ENCODE measurements at regions not wholly inside any gene's neighbourhood (a gene's known extent, or its start where the extent isn't known, plus 50 kb on each side); places are given as distances from the start of the nearest gene placed in this dataset.

DNA sequence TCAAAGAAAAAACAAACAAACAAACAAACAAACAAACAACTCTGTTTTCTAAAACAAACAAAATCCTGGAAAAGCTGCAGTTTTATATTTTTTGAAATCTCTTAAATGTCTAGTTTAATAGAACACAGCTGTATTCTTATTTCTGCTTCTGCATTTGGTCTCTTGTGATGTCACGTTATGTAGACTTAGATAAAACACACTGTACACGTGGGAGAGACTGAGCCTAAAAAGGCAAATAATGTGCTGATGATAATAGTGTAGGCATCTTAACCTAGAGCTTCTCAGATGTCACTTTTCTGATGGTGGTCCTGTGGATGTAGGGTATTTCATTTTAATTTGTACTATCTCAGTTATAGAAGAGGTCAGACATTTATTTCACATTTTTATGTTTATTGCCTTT is 261.7 kb downstream of the UTRN start:
- TF ChIP-seq, protein P1, sequence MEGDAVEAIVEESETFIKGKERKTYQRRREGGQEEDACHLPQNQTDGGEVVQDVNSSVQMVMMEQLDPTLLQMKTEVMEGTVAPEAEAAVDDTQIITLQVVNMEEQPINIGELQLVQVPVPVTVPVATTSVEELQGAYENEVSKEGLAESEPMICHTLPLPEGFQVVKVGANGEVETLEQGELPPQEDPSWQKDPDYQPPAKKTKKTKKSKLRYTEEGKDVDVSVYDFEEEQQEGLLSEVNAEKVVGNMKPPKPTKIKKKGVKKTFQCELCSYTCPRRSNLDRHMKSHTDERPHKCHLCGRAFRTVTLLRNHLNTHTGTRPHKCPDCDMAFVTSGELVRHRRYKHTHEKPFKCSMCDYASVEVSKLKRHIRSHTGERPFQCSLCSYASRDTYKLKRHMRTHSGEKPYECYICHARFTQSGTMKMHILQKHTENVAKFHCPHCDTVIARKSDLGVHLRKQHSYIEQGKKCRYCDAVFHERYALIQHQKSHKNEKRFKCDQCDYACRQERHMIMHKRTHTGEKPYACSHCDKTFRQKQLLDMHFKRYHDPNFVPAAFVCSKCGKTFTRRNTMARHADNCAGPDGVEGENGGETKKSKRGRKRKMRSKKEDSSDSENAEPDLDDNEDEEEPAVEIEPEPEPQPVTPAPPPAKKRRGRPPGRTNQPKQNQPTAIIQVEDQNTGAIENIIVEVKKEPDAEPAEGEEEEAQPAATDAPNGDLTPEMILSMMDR (IDR thresholded peaks at IDR 0.05), result no peak
- Histone ChIP-seq H3K36me3 (peaks cover 25% of the 10 kb centered on the region), H3K27ac (no peak overlapping the region), H3K9me3 (no peaks in the 10 kb centered on the region), H3K4me3 (no peak overlapping the region), H3K4me1 (ENCODE audit: control insufficient read depth in 1 of 2, low read depth in 2 of 2) (no peaks in the 10 kb centered on the region), H3K27me3 (replicated peaks; ENCODE audit: insufficient read depth) (no peaks in the 10 kb centered on the region)
- DNase-seq (ENCODE audit: low spot score), result no peak
- no peak for ATAC-seq (ENCODE audit: insufficient number of reproducible peaks, low FRiP score, low read depth)

DNA sequence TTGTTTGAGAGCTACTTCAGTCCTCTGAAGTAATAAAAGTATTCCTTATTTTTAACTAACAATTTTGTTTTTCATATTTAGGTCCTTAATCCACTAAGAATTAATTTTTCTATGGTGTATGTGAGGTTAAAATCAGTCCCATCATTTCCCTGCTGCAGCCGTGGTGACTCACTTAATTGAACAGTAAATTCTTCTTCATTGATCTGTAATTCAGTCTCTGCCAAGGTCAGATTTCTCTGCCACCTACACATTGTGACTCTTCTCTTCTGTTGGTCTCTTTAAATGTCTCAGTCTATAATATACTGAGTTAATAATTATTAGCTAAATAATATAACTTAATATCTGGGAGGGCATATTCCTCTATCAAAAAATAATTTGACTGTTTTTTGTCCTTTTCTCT is 262.3 kb downstream of the UTRN start:
- DNase-seq (ENCODE audit: low spot score), result no peak
- Histone ChIP-seq H3K4me3 (no peak overlapping the region), H3K9me3 (no peaks in the 10 kb centered on the region), H3K4me1 (ENCODE audit: control insufficient read depth in 1 of 2, low read depth in 2 of 2) (no peaks in the 10 kb centered on the region), H3K27ac (no peak overlapping the region), H3K36me3 (peaks cover 27% of the 10 kb centered on the region), H3K27me3 (replicated peaks; ENCODE audit: insufficient read depth) (no peaks in the 10 kb centered on the region)
- TF ChIP-seq, protein P1 (IDR thresholded peaks at IDR 0.05), result no peak
- ATAC-seq (ENCODE audit: insufficient number of reproducible peaks, low FRiP score, low read depth), result no peak

DNA sequence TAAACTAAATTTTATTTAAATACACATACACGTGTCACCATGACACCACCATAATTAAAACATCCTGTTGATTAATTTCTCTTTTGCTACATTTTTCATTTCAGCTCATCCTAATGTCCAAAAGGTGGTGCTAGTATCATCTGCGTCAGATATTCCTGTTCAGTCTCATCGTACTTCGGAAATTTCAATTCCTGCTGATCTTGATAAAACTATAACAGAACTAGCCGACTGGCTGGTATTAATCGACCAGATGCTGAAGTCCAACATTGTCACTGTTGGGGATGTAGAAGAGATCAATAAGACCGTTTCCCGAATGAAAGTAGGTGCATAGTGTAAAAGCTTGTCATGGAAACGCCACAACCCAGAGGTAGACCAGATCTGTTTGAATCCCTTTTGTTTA is 263.4 kb downstream of the UTRN start:
- Histone ChIP-seq H3K27me3 (replicated peaks; ENCODE audit: insufficient read depth) (no peaks in the 10 kb centered on the region), H3K36me3 (peaks cover 23% of the 10 kb centered on the region), H3K9me3 (no peaks in the 10 kb centered on the region), H3K4me3 (no peak overlapping the region), H3K4me1 (ENCODE audit: control insufficient read depth in 1 of 2, low read depth in 2 of 2) (no peaks in the 10 kb centered on the region), H3K27ac (no peak overlapping the region)
- no peak for DNase-seq (ENCODE audit: low spot score)
- no peak for ATAC-seq (ENCODE audit: insufficient number of reproducible peaks, low FRiP score, low read depth)
- TF ChIP-seq, protein P1 (IDR thresholded peaks at IDR 0.05), result no peak

DNA sequence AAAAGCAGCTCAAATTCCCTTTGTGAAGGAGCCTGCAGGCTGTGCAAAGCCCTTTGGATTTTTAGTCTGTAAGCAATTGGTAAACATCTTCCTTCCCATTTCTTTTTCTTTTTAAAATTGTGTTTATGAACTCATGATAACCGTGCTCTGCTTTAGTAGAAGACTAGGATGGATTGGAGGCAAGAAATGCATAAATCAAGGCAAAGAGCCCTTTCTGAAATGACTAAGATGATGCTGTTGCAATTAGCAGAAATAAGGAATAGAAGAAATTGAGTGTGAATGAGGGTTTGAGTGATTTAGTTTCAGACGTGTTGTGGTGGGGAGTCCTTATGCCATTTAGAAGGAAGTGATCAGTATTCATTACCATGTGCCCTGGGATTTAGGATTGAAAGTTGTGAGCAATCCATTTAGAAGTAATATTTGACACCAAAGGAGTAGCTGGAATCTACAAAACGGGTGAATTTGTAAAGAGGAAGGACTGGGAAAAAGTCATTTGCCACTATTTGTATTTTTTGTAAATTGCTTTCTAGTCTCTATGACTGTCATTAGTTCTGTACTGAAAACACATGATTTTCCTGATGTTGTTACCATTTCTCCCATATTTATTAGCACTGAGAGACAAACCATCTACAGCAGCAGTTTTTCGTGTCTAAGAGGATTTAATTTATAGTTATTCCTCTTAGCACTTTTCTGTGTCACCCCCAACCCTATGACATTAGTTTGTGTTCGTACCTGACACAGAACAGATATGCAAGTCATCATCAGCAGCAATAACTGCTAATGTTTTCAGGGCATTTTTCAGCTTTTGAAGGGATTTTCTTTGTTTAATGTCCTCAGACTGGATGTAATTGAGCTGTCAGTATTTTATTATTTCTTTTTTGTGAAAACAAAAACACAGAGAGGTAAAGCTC is 265.0 kb downstream of the UTRN start:
- DNase-seq (ENCODE audit: low spot score) (no peak), ATAC-seq (ENCODE audit: insufficient number of reproducible peaks, low FRiP score, low read depth) (no peak)
- no peaks in the 10 kb centered on the region for H3K27me3 ChIP-seq (replicated peaks; ENCODE audit: insufficient read depth)
- H3K27ac ChIP-seq, result no peak overlapping the region
- no peak overlapping the region for H3K4me3 ChIP-seq
- TF ChIP-seq, protein P1 (IDR thresholded peaks at IDR 0.05), result no peak
- H3K4me1 ChIP-seq (ENCODE audit: control insufficient read depth in 1 of 2, low read depth in 2 of 2), result no peaks in the 10 kb centered on the region
- H3K36me3 ChIP-seq, result peaks cover 12% of the 10 kb centered on the region
- H3K9me3 ChIP-seq, result no peaks in the 10 kb centered on the region

DNA sequence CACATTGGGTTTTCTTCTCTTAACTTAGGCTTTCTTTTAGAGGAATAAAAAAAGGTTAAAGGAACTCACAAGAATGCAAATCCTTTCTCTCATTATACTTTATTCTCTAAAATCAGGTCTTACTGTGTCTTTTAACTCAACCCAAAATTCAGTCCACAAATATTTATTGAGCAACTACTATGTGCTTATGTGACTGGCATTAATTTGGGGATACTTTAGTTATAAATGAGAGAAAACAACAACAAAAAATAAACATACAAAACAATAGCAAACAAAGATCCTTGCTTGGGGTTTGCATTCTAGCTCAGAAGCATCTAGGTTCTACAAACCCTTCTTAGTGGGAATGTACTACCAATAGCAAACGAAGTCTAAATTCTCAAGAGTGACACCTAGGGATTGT is 266.2 kb downstream of the UTRN start:
- H3K4me3 ChIP-seq, result no peak overlapping the region
- no peak for ATAC-seq (ENCODE audit: insufficient number of reproducible peaks, low FRiP score, low read depth)
- H3K27ac ChIP-seq, result no peak overlapping the region
- peaks cover 11% of the 10 kb centered on the region for H3K36me3 ChIP-seq
- H3K4me1 ChIP-seq (ENCODE audit: control insufficient read depth in 1 of 2, low read depth in 2 of 2), result no peaks in the 10 kb centered on the region
- H3K27me3 ChIP-seq (replicated peaks; ENCODE audit: insufficient read depth), result no peaks in the 10 kb centered on the region
- H3K9me3 ChIP-seq, result no peaks in the 10 kb centered on the region
- TF ChIP-seq, protein P1 (IDR thresholded peaks at IDR 0.05), result no peak
- no peak for DNase-seq (ENCODE audit: low spot score)
